ENCODE measurements at regions not wholly inside any gene's neighbourhood (a gene's known extent, or its start where the extent isn't known, plus 50 kb on each side); places are given as distances from the start of the nearest gene placed in this dataset.

- TF ChIP-seq CTCF (conservative IDR thresholded peaks at IDR 0.05; ENCODE audit: low read length), result no peak
- no peak for TF ChIP-seq EZH2phosphoT487 (IDR thresholded peaks at IDR 0.05; ENCODE audit: borderline replicate concordance, low read depth, low read length)
Measured at GRCh38 chr1:239253032-239253431, 133.3 kb upstream of the CHRM3 start.

All from OCI-LY7 (cell line).